ENCODE measurements at regions not wholly inside any gene's neighbourhood (a gene's known extent, or its start where the extent isn't known, plus 50 kb on each side); places are given as distances from the start of the nearest gene placed in this dataset.
"Not testable (repeated sequence)": the region's sequence is repeated elsewhere in the genome, so short reads cannot be mapped to it uniquely, and the experiment has no call there.

GRCh38 chr20:11502671-11503070 is 415.0 kb upstream of the BTBD3 start:
- DNase-seq (ENCODE audit: low read depth in 2 of 2) = no peak

- no peak for DNase-seq (ENCODE audit: low read depth in 2 of 2)
Observed at GRCh38 chr20:11509776-11510175, 407.9 kb upstream of the BTBD3 start.

DNA sequence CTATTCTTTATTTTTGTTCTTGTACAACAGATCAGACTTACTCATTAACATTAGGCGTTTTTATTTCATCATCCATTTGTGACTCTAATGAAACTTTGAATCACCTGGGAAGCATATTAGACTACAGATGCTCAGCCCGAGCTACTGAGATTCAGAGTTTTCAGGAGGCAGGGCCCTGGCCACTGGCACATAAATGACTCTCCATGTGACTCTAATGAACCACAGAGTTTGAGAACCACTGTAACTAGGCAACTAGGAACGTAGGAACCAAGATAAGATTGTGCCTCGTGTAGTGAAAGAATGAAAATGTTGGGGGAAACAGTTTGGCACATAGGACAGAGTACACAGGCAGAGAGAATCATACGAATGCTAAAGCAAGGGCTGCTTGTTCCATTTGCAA is 405.9 kb upstream of the BTBD3 start:
- no peak for DNase-seq (ENCODE audit: low read depth in 2 of 2)

DNA sequence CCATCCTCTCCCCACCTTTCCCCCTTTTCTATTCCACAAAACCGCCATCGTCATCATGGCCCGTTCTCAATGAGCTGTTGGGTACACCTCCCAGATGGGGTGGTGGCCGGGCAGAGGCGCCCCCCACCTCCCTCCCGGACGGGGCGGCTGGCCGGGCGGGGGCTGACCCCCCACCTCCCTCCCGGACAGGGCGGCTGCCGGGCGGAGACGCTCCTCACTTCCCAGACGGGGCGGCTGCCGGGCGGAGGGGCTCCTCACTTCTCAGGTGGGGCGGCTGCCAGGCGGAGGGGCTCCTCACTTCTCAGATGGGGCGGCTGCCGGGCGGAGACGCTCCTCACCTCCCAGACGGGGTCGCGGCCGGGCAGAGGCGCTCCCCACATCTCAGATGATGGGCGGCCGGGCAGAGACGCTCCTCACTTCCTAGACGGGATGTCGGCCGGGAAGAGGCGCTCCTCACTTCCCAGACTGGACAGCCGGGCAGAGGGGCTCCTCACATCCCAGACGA is 404.4 kb upstream of the BTBD3 start:
- not testable (repeated sequence) for DNase-seq (ENCODE audit: low read depth in 2 of 2)

GRCh38 chr20:11516448-11516847 is 401.2 kb upstream of the BTBD3 start:
- no peak for DNase-seq (ENCODE audit: low read depth in 2 of 2)

- DNase-seq (ENCODE audit: low read depth in 2 of 2) = no peak
Observed at GRCh38 chr20:11520596-11520995, 397.1 kb upstream of the BTBD3 start.

DNA sequence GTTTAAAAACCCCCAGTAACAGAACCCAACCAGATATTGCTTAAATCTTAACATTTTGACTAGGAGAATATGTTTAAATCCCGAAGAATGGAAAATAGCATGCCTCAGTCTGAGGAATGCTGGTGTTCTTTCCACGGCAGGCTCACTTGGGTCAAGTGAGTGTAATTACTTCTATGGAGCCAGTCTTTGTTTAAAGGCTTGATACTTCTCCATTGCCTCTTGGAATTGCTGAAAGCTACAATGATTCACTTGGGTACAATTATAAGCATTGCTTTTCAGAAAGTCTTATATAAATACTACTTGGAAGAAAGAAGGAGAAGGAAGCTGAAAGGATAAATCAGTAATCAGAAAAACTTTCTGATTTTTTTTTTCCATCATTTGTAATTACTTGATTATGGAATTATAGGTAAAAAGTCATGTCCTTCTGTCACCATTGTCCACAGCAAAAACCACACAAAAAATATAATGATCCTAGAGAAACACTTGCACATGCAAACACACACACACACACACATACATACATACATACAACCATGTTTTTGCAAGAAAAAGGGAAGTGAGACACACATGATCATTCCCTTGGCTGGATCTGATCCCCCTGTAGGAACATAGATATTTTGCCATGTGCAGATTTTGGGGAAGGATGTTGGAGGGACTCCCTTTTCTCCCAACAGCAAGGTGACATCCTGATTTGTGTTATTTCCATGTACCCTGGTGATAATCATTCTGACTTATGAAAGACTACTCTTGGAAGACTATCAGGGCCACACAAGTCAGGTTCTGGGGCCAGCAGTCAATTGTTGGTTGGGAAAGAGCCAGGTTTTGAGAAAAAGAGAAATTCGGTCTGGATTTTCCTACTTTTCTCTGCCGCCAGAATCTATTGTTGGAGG is 396.0 kb upstream of the BTBD3 start:
- DNase-seq (ENCODE audit: low read depth in 2 of 2) = no peak

GRCh38 chr20:11522366-11522741 is 395.3 kb upstream of the BTBD3 start:
- DNase-seq (ENCODE audit: low read depth in 2 of 2) = no peak

DNA sequence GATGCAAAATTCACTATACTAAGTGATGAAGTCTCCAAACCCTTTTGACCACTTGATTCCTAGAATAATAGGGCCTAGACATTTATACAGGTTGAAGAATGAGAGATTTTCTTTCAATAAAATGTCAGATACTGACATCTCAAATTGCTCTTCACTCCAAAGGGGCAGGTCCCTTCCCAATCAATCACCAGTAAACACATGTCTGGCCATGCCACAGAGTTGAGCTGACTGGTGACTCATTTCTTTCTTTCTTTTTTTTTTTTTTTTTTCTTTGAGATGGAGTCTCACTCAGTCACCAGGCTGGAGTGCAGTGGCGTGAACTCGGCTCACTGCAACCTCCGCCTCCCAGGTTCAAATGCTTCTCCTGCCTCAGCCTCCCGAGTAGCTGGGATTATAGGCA is 388.6 kb upstream of the BTBD3 start:
- DNase-seq (ENCODE audit: low read depth in 2 of 2) = no peak

DNA sequence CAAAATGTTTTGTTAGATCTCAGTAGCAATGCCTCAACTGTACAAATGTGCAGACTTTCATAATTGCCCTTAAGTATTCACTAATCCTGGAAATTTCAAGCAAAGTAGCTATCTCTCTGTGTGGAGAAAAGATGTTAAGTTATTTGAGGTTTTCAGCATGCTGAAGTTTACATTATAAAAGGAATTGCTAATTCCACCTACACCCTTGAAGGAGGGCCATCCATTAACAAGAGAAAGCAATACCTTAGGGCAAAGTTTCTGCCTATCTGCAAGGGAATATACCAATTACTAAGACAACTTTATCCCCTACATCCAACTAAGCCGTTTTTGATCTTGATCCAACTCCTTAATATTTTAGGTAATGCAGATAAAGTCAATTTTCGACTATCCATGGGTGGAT is 380.7 kb upstream of the BTBD3 start:
- DNase-seq (ENCODE audit: low read depth in 2 of 2) = no peak

GRCh38 chr20:11539450-11539849 is 378.2 kb upstream of the BTBD3 start:
- no peak for DNase-seq (ENCODE audit: low read depth in 2 of 2)

DNA sequence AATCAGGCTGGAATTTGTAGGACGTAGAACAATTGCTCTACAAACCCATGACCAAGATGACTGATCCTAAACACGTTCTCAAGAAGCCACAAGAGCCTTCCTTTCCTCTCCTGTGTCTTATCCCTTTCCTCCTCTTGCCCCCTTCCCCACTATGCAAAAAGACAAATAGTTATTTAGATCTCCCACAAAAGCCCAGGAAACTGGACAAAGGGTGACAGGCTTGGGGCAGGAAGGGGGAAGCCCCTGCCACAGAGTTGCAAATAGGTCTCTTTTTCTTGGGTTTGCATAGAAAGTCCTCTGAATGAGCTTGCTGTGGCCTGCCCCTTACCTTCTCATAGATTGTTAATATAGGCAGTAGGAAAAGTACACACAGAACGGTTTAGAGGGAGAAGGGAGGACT is 377.1 kb upstream of the BTBD3 start:
- no peak for DNase-seq (ENCODE audit: low read depth in 2 of 2)

- no peak for DNase-seq (ENCODE audit: low read depth in 2 of 2)
Observed at GRCh38 chr20:11542645-11543044, 375.0 kb upstream of the BTBD3 start.

DNA sequence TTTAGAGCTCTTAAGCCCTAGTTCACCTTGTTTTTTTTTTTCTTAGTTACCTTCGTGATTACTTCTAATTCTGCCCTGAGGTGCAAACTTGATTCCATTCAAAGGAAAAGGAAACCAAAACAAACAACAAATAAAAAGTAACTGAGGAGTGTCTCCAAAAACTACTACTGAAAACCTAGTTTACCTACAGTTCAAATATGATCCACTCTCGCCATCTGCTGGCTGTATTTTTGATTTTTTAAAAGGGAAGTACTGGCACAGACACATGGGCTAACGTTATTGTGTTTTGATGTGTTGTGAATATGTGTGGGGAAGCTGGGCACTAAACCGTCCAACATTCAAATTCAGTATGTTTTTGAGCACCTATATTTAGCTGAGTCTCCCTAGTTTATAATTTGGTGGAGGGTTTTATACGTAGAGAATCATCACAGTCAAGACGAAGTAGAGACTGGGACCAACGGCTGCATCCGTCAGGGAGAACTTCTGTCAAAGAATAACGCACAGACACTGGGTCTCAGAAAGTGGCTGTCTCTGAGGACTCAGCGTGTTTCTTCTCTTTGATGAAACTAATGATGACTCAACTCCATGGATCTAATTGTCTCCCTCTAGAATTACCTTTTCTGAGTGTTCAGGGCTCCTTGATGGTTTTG is 373.5 kb upstream of the BTBD3 start:
- DNase-seq (ENCODE audit: low read depth in 2 of 2) = no peak

DNA sequence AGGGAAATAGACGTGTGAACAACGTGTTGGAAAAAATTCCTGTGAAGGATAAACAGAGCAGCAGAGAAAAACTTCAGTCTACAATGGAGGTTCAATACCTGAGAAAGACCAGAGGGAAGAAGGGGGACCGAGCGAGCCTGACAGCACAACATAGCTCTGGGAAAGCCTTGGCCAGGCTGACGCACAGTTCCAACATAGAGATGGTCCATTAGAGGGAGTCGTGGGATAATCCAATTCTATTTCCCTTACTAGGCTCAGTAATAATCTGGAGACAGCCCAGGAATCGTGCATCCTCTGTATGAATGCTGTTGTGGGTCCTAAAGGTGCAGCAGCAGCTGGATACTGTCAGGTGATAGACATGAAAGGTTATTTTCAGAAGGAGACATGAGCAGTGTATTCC is 370.8 kb upstream of the BTBD3 start:
- DNase-seq (ENCODE audit: low read depth in 2 of 2) = no peak

DNA sequence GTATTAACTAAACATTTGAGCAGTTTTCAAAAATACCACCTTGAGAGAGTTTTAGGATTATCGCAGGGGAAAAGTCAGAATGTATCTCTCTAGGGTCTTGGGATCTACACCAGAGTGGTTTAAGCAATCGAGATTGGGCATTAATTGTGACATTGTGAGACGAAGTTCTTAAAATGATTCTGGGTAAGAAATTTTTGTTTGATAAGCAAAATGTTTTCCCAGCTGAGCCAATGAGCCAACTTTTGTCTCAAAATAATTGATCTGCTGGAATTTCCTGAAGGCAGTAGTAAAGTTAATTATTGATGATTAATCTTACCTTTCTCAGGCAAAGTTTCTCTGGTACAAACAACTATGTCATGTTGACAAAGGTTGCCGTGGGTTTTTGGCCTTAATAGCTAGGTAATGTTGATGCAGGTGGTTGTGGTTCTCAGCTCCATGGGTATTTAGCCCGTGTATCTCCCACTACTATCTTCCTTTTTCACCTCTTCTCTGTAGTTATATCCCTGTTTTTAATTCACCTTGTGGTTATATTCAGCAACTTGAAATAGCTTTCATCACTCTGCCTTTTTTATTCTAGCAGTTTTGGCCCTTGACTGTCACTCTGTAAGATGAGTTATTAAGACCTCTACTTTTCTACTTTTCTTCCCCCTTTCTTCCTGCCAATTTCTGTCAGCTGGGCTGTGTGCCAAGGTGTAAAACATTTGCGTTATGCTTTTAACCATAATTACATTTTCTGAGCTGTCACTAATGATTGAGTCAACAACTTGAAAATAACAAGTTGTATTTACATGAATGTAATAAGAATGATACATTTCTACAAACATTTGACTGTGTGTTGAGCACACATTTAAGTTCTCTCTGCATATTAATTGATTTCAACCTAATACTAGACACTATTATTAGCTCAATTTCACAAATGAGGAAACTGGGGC is 368.3 kb upstream of the BTBD3 start:
- DNase-seq (ENCODE audit: low read depth in 2 of 2) = no peak

- no peak for DNase-seq (ENCODE audit: low read depth in 2 of 2)
Observed at GRCh38 chr20:11550657-11551338, 366.9 kb upstream of the BTBD3 start.

GRCh38 chr20:11551479-11551878 is 366.2 kb upstream of the BTBD3 start:
- DNase-seq (ENCODE audit: low read depth in 2 of 2) = no peak

- no peak for DNase-seq (ENCODE audit: low read depth in 2 of 2)
Observed at GRCh38 chr20:11553603-11554002, 364.1 kb upstream of the BTBD3 start.

- DNase-seq (ENCODE audit: low read depth in 2 of 2) = no peak
Observed at GRCh38 chr20:11555510-11555909, 362.2 kb upstream of the BTBD3 start.

- DNase-seq (ENCODE audit: low read depth in 2 of 2) = no peak
Observed at GRCh38 chr20:11556410-11556809, 361.3 kb upstream of the BTBD3 start.

- DNase-seq (ENCODE audit: low read depth in 2 of 2) = no peak
Observed at GRCh38 chr20:11564491-11564890, 353.2 kb upstream of the BTBD3 start.
